HG02678 (cell line): ENCODE measurements at regions not wholly inside any gene's neighbourhood (a gene's known extent, or its start where the extent isn't known, plus 50 kb on each side); places are given as distances from the start of the nearest gene placed in this dataset.
"Not testable (repeated sequence)": the region's sequence is repeated elsewhere in the genome, so short reads cannot be mapped to it uniquely, and the experiment has no call there.

Source experiments
- ATAC-seq: cut with Tn5 transposase; IDR thresholded peaks from one replicate; pipeline ENCODE4 v1.9.1; 2021; ENCODE audit warnings: mild to moderate bottlenecking, moderate library complexity; ENCODE audit not compliant: unreplicated experiment

- no peak for ATAC-seq
Observed at GRCh38 chr3:162597226-162597625, 1100.6 kb downstream of the OTOL1 start.

GRCh38 chr3:162598500-162598899, 1101.9 kb downstream of the OTOL1 start:
- not testable (repeated sequence) for ATAC-seq

- not testable (repeated sequence) for ATAC-seq
Observed at GRCh38 chr3:162599742-162600141, 1103.1 kb downstream of the OTOL1 start.

DNA sequence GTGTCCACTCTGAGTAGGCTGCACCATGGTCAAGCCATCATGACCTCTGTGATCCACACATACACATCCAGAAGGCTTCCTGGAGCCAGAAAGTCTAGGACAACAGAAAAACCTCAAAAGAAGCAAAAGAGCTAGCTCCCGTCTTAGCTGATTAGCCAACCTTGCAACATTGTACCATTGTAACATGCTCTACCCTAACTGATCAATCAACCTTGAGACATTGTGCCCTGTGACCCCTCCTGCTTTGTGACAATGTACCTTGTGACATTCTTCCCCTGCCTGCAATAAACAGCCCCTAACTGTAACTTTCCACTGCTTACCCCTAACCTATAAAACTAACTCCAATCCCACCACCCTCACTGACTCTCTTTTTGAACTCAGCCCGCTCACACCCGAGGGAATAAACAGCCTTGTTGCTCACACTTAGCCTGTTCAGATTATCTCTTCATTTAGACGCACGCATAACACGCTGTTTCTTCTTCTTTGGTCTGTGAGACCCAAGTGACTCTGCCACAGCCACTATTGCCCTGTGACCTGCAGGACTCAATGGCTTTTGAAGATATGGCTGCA, 1104.6 kb downstream of the OTOL1 start:
- ATAC-seq, result no peak

DNA sequence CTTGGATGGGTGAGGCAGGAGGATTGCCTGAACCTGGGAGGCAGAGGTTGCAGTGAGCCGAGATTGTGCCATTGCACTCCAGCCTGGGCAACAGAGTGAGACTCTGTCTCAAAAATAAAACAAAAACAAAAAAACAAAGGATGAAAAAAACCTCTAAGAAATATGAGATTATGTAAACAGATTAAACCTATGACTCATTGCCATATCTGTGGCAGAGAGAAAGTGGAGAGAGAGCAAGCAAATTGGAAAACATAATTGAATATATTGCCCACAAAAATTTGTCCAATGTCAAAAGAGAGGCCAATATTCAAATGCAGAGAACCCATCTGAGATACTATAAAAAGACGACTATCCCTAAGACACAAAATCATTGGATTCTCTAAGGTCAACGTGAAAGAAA, 1106.0 kb downstream of the OTOL1 start:
- no peak for ATAC-seq

DNA sequence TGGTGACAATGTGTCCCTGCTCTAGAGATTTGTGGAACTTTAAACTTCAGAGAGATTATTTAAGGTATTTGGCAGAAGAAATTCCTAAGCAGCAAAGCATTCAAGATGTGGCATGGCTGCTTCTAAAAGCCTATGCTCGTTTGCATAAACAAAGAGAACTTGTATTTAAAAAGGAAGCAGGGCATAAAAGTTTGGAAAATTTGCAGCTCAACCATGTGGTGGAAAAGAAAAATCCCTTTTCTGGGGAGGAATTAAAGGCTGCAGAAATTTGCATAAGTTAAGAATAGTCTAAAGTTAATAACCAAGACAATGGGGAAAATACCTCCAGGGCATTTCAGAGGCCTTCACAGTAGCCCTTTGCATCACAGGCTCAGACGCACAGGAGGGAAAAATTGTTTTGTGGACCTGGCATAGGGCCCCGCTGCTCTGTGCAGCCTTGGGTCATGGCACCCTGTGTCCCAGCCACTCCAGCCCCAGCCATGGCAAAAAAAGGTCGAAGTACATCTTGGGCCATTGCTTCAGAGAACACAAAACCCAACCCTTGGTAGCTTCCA, 1109.1 kb downstream of the OTOL1 start:
- ATAC-seq, result no peak

DNA sequence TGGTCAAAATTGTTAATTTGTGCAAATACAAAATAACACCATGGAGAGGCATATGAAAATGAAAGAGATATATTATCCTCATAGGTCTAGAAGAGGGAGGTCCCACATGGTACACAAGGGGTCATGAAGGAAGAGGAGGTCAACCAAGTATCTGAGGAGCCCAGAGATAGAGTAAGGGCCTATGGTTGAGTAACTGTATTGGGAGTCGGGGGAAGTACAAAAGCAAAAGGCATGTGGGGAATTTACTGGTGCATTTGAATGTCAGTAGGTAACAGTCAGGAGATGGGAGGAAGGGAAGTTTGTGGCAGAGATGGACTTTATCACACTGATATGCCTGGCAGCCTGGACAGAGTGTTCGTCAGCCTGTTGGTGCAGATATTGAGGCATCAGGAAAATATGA, 1113.7 kb downstream of the OTOL1 start:
- no peak for ATAC-seq

DNA sequence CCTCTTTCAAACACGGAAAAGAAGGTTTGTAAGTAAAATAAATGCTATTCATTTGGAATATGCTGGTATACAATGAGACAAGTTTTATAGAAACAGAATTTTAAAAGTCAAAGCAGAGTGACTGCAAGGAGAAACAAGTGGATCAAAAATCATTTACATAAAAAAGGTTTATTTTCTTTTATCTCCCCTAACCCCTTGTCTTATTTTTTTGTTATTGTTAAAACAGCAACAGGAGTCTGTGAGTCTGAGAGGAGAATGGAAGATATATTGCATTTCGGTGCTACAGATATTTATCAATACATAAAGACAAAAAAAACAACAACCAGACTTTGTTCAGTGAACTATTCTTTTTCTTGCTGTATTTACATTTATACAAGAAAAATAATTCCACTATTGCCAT, 1116.4 kb downstream of the OTOL1 start:
- ATAC-seq, result no peak

DNA sequence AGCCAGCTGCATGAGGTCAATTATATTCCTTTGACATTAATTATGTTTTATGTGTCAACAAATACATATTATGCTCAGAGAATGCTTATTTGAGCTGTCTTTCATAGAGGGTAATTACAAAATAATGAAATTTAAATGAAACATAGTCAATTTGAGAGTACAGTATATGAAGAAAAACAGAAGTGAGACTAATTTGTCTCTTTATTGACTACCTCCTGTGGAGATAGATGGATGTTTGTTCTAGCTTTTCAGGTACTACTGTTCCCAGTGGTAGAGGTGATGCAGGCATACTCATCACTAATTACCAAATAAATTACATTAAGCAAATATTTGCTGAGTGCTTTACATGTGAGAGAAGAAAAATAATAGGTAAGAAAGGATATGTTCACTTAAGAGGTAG, 1129.6 kb downstream of the OTOL1 start:
- ATAC-seq, result no peak

DNA sequence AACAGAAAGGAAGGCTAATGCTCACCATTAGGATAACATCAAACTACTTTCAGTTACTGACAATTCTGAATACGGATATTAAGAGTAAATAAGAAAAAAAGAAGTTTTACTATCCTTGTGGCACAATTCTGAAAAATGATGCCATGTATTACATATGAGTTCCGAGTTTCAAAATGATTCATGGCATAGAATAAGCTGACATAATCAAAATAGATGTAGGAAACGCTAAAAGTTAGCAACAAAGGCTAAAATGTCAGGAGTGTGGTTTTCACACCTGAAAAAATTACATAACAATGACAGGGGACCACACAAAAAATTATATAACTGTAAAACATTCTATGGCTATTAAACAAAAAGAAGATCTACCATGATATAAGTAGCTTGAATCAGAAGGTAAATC, 1131.9 kb downstream of the OTOL1 start:
- no peak for ATAC-seq

DNA sequence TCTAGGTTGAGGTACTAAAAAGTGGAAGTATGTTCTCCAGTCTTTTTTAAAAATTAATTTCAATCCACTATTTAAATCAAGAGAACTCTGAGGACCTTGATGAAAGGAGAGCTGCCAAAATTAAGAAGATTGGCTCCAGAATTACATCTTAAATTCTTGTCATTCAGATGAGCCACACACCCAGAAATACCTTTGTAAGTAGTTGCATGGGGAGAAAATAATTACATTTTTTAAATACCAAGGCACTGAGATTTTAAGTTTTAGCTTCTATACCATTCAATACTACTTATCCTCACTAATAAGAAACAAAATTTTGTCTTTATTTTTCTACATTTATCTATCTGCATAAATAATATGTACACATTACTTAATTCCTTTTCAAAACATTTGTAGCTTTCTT, 1132.8 kb downstream of the OTOL1 start:
- no peak for ATAC-seq

DNA sequence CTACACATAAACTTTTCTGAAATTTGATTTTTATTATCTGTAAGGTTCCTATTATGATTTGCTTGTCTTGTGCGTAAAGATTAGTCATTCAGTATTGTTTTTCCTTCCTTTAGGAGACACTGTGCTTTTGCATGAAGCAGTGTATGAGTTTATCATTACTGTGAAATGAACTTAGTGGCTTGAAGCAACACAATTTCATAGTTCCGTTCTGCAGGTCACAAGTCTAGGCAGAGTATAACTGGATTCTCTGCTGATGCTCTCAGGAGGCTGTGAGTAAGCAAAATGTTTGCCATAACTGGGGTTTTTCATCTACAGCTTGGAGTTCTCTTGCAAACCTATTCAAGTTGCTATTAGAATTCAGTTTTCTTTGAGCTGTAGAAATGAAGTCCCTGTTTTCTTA, 1136.1 kb downstream of the OTOL1 start:
- ATAC-seq, result no peak

- ATAC-seq, result not testable (repeated sequence)
Observed at GRCh38 chr3:162640208-162640607, 1143.6 kb downstream of the OTOL1 start.

- no peak for ATAC-seq
Observed at GRCh38 chr3:162641317-162641716, 1144.7 kb downstream of the OTOL1 start.

DNA sequence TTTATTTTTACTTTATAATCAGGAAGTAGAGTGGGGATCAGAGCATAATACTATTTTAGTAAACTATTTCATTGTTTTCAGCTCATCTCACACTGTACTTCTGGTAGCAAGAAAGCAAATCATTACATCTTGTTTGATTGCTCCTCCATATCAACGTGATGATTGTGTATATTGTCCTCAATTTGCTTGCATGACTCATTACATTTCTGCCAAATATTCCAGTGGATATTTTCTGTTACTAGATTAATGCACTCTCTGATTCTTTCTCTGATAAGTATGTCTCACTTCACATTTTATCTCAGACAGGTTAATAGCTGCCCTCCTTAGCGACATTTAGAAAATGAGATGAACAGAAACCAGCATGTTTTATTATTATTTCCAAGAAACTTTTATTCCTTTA, 1145.3 kb downstream of the OTOL1 start:
- ATAC-seq, result no peak

DNA sequence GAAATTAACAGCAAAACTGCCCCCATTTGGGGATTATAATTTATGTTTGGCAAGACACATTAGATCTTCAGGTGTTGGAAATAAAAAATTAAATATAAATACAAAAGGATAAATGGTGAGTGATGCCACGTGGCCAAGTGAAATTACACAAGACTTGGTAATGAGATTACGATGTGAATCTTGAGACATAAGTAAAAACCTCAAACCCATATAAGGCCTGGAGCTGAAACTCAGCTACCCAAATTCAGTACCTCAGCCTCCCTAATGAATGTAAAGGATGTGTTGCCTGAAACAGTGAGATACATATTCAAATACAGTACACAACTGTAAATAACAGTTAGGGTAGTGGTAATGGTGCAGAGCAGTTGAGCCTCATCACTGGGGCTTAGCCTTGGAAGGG, 1146.6 kb downstream of the OTOL1 start:
- no peak for ATAC-seq

- ATAC-seq, result no peak
Observed at GRCh38 chr3:162647321-162647720, 1150.7 kb downstream of the OTOL1 start.

GRCh38 chr3:162658003-162658402, 1161.4 kb downstream of the OTOL1 start:
- ATAC-seq, result no peak

DNA sequence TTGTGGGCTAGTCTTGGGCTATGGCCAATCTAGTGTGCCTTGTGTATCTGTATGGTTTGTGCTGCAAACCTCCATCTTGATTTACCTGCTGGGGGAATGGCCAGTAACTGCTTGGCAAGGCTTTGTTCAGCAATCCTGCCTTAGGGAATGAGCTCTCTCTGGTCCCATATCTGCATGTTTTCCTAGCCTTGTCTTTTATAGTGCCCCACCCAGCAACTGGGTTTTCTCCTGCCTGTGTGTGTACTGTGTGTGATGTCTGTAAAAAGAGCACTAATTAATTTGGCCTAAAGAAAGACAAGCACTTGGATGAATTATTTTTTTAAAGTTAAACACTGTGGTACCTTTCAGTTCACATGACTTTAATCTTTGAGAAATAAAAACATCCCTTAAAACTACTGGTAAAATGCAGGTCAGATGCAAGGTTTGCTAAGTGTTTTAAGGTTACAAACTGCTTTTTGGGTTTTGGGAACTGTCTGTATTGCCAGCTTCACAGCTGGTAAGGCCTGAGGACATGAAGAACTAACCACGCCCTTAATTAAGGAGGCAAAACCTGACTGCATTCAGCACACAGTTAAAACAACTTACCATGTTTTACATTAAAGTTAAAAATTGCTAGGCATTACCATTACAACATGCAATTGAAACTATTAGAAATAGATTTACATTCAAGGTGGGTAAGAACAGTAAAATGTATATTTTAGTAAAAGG, 1169.2 kb downstream of the OTOL1 start:
- no peak for ATAC-seq

GRCh38 chr3:162666835-162667234, 1170.2 kb downstream of the OTOL1 start:
- ATAC-seq, result no peak

- ATAC-seq, result no peak
Observed at GRCh38 chr3:162670181-162670580, 1173.6 kb downstream of the OTOL1 start.

- no peak for ATAC-seq
Observed at GRCh38 chr3:162677475-162677874, 1180.9 kb downstream of the OTOL1 start.

DNA sequence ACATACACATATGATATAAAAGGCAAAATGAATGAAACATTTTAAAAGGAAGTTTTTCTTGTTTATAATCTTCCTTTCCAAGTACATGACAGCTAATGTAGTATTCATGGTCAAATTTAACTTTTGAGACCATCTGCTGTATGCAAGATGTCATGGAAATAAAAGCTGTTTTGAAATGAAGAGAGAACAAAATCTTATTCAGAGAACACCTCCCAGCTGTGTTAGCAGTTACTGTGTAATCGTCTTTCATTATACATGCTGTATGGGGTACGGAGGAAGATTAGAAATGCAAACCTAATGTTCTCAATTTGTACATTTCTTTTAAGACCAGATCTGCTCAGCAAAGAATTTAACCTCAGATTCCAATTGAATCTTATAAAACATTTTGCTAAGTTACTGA, 1182.3 kb downstream of the OTOL1 start:
- ATAC-seq, result no peak
